GM12864 (cell line): ENCODE measurements at regions not wholly inside any gene's neighbourhood (a gene's known extent, or its start where the extent isn't known, plus 50 kb on each side); places are given as distances from the start of the nearest gene placed in this dataset.

Experiments used
- DNase-seq: peaks from one replicate; pipeline ENCODE4 v3.0.0-alpha.2; 2011; ENCODE audit warnings: low read depth
- H3K4me3 ChIP-seq: 2 replicates; pipeline ENCODE4 v1.5.1; 2011; ENCODE audit warnings: mild to moderate bottlenecking, low read depth, low read length, control low read depth
- TF ChIP-seq, protein P1 (sequence below): IDR thresholded peaks from 2 replicates; pipeline ENCODE4 v1.5.1; 2011; ENCODE audit warnings: low read depth, mild to moderate bottlenecking, moderate library complexity, low read length, control low read depth, inconsistent platforms; ENCODE audit errors: missing control alignments

DNA sequence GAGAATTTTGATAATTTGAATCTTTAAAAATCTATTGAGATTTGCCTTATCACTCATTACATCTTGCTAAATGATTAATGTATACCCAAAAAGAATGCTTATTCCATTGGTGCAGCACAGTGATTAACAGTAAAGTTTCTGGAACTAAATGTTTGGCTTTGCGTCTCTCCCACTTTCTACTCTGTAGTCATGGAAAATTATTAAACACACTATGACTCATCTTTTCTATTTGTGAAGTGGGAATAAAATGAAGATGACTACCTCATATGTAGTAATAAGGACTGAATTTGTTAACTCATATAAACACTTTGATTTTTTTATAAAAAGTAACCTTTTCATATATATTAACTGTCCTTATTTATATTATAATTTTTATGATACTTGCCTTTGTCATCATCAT is 118.1 kb downstream of the RERGL start:
- TF ChIP-seq, protein P1, sequence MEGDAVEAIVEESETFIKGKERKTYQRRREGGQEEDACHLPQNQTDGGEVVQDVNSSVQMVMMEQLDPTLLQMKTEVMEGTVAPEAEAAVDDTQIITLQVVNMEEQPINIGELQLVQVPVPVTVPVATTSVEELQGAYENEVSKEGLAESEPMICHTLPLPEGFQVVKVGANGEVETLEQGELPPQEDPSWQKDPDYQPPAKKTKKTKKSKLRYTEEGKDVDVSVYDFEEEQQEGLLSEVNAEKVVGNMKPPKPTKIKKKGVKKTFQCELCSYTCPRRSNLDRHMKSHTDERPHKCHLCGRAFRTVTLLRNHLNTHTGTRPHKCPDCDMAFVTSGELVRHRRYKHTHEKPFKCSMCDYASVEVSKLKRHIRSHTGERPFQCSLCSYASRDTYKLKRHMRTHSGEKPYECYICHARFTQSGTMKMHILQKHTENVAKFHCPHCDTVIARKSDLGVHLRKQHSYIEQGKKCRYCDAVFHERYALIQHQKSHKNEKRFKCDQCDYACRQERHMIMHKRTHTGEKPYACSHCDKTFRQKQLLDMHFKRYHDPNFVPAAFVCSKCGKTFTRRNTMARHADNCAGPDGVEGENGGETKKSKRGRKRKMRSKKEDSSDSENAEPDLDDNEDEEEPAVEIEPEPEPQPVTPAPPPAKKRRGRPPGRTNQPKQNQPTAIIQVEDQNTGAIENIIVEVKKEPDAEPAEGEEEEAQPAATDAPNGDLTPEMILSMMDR = no peak
- no peak overlapping the region for H3K4me3 ChIP-seq
- no peak for DNase-seq

- TF ChIP-seq, protein P1 = no peak
- DNase-seq = no peak
- no peak overlapping the region for H3K4me3 ChIP-seq
Observed at GRCh38 chr12:17954788-17955187, 135.2 kb downstream of the RERGL start.

GRCh38 chr12:17950898-17951297 is 139.1 kb downstream of the RERGL start:
- TF ChIP-seq, protein P1 = no peak
- H3K4me3 ChIP-seq = no peak overlapping the region
- DNase-seq = no peak

GRCh38 chr12:17949558-17950141 is 140.3 kb downstream of the RERGL start:
- TF ChIP-seq, protein P1 = no peak
- no peak for DNase-seq
- H3K4me3 ChIP-seq = no peak overlapping the region

DNA sequence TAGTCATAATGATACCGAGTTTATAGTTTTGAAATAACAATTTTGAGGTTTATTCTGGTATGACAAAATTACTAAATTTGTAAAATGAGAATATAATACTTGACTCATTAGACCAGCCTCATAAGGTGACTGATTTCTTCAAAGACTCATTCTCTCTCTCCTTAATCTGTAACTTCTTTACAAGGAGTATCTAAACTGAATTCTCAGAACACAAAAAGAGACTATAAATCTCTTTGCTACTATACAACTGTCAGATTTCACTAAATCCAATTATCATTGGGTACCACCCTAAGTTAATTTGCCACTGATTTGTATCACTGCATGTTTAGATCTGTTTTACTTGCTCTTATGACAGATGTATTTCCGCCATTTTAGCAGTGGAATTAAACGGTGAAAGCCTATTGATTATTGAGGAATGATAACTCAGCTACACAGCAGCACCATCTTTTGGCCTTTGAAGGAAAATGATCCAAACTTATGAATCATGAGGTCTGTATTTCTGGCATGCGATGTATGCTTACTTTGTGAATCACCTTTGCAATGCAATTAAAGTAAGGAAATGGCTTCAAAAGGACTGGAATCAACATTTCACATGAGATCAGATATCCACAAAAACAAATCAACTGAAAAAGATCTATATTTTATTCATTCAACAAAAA is 161.2 kb downstream of the RERGL start:
- TF ChIP-seq, protein P1 = no peak
- no peak for DNase-seq
- no peak overlapping the region for H3K4me3 ChIP-seq

DNA sequence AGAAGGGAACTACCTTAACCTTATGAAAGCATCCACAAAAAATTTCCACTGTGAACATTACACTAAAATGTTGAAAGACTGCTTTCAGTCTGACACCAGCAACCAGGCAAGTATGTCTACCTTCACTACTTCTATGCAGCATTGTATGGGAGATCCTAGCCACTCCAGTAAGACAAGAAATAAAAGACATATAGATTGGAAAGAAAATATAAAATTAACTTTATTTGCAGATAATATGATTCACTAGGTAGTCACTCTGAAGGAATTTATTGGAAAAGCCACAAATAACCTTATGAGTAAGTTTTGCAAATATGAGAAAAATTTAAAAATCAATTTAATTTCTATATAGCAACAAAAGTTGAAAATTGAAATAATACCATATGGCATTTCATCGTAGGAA is 172.0 kb downstream of the RERGL start:
- TF ChIP-seq, protein P1 = no peak
- no peak overlapping the region for H3K4me3 ChIP-seq
- no peak for DNase-seq

- TF ChIP-seq, protein P1 = no peak
- no peak overlapping the region for H3K4me3 ChIP-seq
- no peak for DNase-seq
Observed at GRCh38 chr12:17884581-17884980, 205.4 kb downstream of the RERGL start.
